Coronary artery (tissue), 2 donors: ENCODE measurements at regions not wholly inside any gene's neighbourhood (a gene's known extent, or its start where the extent isn't known, plus 50 kb on each side); places are given as distances from the start of the nearest gene placed in this dataset.
"Not testable (repeated sequence)": the region's sequence is repeated elsewhere in the genome, so short reads cannot be mapped to it uniquely, and the experiment has no call there.

Source experiments
- DNase-seq: peaks from one replicate; pipeline ENCODE4 v3.0.0-alpha.2; 2017; ENCODE audit warnings: low spot score
- H3K27ac ChIP-seq, 2 donors: fragments of 200-600 bp; sonication (generic); one replicate each; pipeline ENCODE4 v1.5.1; 2016 to 2019
- H3K4me3 ChIP-seq: fragments of 200-600 bp; sonication (generic); 2 replicates; pipeline ENCODE4 v1.5.1; 2016; ENCODE audit warnings: mild to moderate bottlenecking, moderate library complexity
- CTCF ChIP-seq: fragments of 200-600 bp; sonication (generic); IDR thresholded peaks from one replicate; pipeline ENCODE4 v1.5.1; 2019; ENCODE audit warnings: antibody characterized with exemption

GRCh38 chr10:71007516-71007915 lies 119.2 kb upstream of the PCBD1 start:
- no peak for TF ChIP-seq CTCF
- no peak for DNase-seq
- H3K4me3 ChIP-seq = no peak overlapping the region
- H3K27ac ChIP-seq = no peak overlapping the region

- H3K4me3 ChIP-seq = no peak overlapping the region
- H3K27ac ChIP-seq = no peak overlapping the region
- no peak for DNase-seq
- no peak for TF ChIP-seq CTCF
These were observed 119.8 kb upstream of the PCBD1 start for GRCh38 chr10:71008150-71008549.

- Histone ChIP-seq H3K27ac (no peak overlapping the region), H3K4me3 (no peak overlapping the region)
- no peak for DNase-seq
- TF ChIP-seq CTCF = no peak
These were observed 120.8 kb upstream of the PCBD1 start for GRCh38 chr10:71009126-71009525.

- no peak for DNase-seq
- Histone ChIP-seq H3K4me3 (no peak overlapping the region), H3K27ac (no peak overlapping the region)
- no peak for TF ChIP-seq CTCF
These were observed 122.4 kb upstream of the PCBD1 start for GRCh38 chr10:71010730-71011129.

DNA sequence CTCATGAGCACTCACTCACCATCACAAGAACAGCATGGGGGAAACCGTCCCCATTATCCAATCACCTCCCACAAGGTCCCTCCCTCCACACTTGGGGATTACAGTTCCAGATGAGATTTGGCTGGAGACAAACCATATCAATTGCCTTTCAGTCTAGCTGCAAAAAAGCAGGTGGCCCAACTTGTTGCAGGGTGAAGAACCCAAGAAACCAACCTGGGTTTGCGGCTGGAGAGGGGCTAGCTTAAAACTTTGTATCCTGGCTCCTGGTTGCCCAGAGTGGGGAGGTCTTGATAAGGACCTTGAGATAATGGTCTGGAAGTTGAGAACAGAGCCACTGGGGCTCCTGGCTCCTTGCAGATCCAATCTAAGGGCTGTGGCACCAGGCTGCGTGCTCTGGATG lies 122.8 kb upstream of the PCBD1 start:
- Histone ChIP-seq H3K4me3 (no peak overlapping the region), H3K27ac (no peak overlapping the region)
- no peak for DNase-seq
- TF ChIP-seq CTCF = no peak

- no peak overlapping the region for H3K4me3 ChIP-seq
- no peak for DNase-seq
- no peak overlapping the region for H3K27ac ChIP-seq
- TF ChIP-seq CTCF = no peak
These were observed 125.8 kb upstream of the PCBD1 start for GRCh38 chr10:71014021-71014805.

DNA sequence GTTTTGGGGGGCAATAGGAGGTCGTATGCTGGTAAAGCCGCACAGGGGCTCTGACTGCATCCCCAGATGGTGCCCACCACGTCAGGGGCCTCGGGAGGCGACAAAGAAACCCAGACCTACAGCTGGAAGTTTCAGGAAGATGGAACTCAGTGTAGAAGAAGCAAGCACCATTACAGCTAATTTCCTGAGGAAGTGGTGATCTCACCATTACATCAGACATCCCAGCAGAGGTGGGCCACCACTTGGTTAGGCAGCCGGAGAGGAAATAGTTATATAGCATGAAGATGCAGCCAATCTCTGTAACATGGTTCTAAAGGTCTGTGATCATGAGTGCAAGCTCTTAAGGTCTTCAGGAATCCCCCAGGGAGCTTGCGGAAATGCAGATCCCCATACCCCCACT lies 127.3 kb upstream of the PCBD1 start:
- no peak overlapping the region for H3K27ac ChIP-seq
- no peak for TF ChIP-seq CTCF
- DNase-seq = no peak
- H3K4me3 ChIP-seq = no peak overlapping the region

GRCh38 chr10:71020061-71020460 lies 131.7 kb upstream of the PCBD1 start:
- not testable (repeated sequence) for DNase-seq, H3K27ac ChIP-seq, H3K4me3 ChIP-seq
